ENCODE measurements at regions not wholly inside any gene's neighbourhood (a gene's known extent, or its start where the extent isn't known, plus 50 kb on each side); places are given as distances from the start of the nearest gene placed in this dataset.

- H3K27ac ChIP-seq (ENCODE audit: low read length): no peak overlapping the region
- Mint-ChIP-seq H3K9me3 (no peaks in the 10 kb centered on the region), H3K27ac (no peak overlapping the region), H3K27me3 (ENCODE audit: low read depth in 2 of 2) (peaks cover 25 to 41% of the 10 kb centered on the region in 2 donors), H3K4me3 (no peak overlapping the region), H3K36me3 (no peaks in the 10 kb centered on the region), H3K4me1 (peaks cover 12 to 13% of the 10 kb centered on the region in 2 donors)
- no peak for DNase-seq
- no peaks in the 10 kb centered on the region for H3K36me3 ChIP-seq (ENCODE audit: control insufficient read depth, insufficient read depth, low read length)
- intact Hi-C loops (cut with micrococcal nuclease): no loop called here
- no peak overlapping the region for H3K4me3 ChIP-seq (ENCODE audit: low read length)
- 80% methylated on average over 1 of the region's 3 CpGs for WGBS (ENCODE audit: insufficient coverage)
- no peak for ATAC-seq
- H3K4me1 ChIP-seq (ENCODE audit: control insufficient read depth, insufficient read depth, low read length): peaks cover 16% of the 10 kb centered on the region
- TF ChIP-seq, protein P1, sequence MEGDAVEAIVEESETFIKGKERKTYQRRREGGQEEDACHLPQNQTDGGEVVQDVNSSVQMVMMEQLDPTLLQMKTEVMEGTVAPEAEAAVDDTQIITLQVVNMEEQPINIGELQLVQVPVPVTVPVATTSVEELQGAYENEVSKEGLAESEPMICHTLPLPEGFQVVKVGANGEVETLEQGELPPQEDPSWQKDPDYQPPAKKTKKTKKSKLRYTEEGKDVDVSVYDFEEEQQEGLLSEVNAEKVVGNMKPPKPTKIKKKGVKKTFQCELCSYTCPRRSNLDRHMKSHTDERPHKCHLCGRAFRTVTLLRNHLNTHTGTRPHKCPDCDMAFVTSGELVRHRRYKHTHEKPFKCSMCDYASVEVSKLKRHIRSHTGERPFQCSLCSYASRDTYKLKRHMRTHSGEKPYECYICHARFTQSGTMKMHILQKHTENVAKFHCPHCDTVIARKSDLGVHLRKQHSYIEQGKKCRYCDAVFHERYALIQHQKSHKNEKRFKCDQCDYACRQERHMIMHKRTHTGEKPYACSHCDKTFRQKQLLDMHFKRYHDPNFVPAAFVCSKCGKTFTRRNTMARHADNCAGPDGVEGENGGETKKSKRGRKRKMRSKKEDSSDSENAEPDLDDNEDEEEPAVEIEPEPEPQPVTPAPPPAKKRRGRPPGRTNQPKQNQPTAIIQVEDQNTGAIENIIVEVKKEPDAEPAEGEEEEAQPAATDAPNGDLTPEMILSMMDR (IDR thresholded peaks at IDR 0.05): no peak
- H3K27me3 ChIP-seq (ENCODE audit: control insufficient read depth, insufficient read depth, low read length): no peaks in the 10 kb centered on the region
- no peaks in the 10 kb centered on the region for H3K9me3 ChIP-seq (ENCODE audit: control insufficient read depth, insufficient read depth, low read length)
Observed at GRCh38 chr3:72451841-72452240, 396.4 kb downstream of the SHQ1 start.

DNA sequence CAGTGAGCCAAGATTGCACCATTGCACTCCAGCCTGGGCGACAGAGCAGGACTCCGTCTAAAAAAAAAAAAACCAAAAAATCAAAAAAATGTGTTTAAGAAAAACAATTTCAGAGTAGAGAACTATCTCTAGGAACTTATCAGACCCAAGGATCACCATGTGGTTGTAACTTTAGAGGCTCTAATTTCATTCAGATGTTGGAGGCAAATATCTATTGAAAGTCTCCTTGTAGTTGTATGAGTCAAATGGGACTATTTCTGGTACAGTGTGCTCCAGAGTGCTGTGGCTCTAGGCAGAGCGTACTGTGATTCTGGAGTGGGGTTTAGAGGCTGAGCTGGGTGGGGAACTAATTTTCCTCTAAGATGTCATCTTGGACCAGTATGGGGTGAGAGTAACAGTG lies 398.7 kb downstream of the SHQ1 start:
- H3K27ac Mint-ChIP-seq: no peak overlapping the region
- Histone ChIP-seq H3K27ac (ENCODE audit: low read length) (no peak overlapping the region), H3K4me1 (ENCODE audit: control insufficient read depth, insufficient read depth, low read length) (peaks cover 7% of the 10 kb centered on the region), H3K27me3 (ENCODE audit: control insufficient read depth, insufficient read depth, low read length) (no peaks in the 10 kb centered on the region), H3K9me3 (ENCODE audit: control insufficient read depth, insufficient read depth, low read length) (no peaks in the 10 kb centered on the region), H3K4me3 (ENCODE audit: low read length) (no peak overlapping the region), H3K36me3 (ENCODE audit: control insufficient read depth, insufficient read depth, low read length) (no peaks in the 10 kb centered on the region)
- H3K27me3 Mint-ChIP-seq (ENCODE audit: low read depth in 2 of 2): peaks cover 25 to 41% of the 10 kb centered on the region in 2 donors
- no peaks in the 10 kb centered on the region for H3K36me3 Mint-ChIP-seq
- TF ChIP-seq, protein P1 (IDR thresholded peaks at IDR 0.05): no peak
- DNase-seq: no peak
- ATAC-seq: no peak
- H3K9me3 Mint-ChIP-seq: no peaks in the 10 kb centered on the region
- 100% methylated on average over 1 of the region's 3 CpGs for WGBS (ENCODE audit: insufficient coverage)
- no peak overlapping the region for H3K4me3 Mint-ChIP-seq
- H3K4me1 Mint-ChIP-seq: peaks cover 18 to 19% of the 10 kb centered on the region in 2 donors
- intact Hi-C loops (cut with micrococcal nuclease): loop anchor here (5.0 to 10.0 kb wide), 3 partner anchors 72 to 725 kb away; partner anchors contain the start of genes EIF4E3 and PPP4R2

DNA sequence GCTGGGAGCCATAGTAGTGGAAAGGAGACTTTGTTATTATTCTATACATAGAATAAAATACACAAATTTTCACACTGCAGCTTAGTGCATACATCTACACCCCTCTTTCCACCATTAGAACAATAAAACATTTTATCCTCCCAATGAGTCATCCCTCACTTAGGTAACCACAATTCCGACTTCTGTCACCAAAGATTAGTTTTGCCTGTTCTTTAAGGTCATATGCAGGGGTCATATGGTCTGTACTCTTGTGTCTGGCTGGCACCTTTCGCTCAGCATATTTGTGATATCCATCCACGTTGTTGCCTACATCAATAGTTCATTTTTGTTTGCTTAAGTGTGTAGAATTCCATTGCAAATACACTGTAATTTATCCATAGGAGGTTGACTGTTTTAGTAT lies 399.4 kb downstream of the SHQ1 start:
- H3K4me3 Mint-ChIP-seq: peak overlapping the region; percentile 35
- intact Hi-C loops (cut with micrococcal nuclease): loop anchor here (5.0 to 10.0 kb wide), 3 partner anchors 72 to 724 kb away; partner anchors contain the start of genes EIF4E3 and PPP4R2
- Histone ChIP-seq H3K4me1 (ENCODE audit: control insufficient read depth, insufficient read depth, low read length) (peaks cover 7% of the 10 kb centered on the region), H3K9me3 (ENCODE audit: control insufficient read depth, insufficient read depth, low read length) (no peaks in the 10 kb centered on the region), H3K4me3 (ENCODE audit: low read length) (no peak overlapping the region), H3K27me3 (ENCODE audit: control insufficient read depth, insufficient read depth, low read length) (no peaks in the 10 kb centered on the region), H3K27ac (ENCODE audit: low read length) (no peak overlapping the region), H3K36me3 (ENCODE audit: control insufficient read depth, insufficient read depth, low read length) (no peaks in the 10 kb centered on the region)
- no peak overlapping the region for H3K27ac Mint-ChIP-seq
- DNase-seq: no peak
- H3K36me3 Mint-ChIP-seq: no peaks in the 10 kb centered on the region
- TF ChIP-seq, protein P1 (IDR thresholded peaks at IDR 0.05): no peak
- H3K27me3 Mint-ChIP-seq (ENCODE audit: low read depth in 2 of 2): peaks cover 25 to 41% of the 10 kb centered on the region in 2 donors
- H3K4me1 Mint-ChIP-seq: peaks cover 25 to 26% of the 10 kb centered on the region in 2 donors
- H3K9me3 Mint-ChIP-seq: no peaks in the 10 kb centered on the region
- 89% methylated on average over 3 of the region's 3 CpGs for WGBS (ENCODE audit: insufficient coverage)
- ATAC-seq: no peak

DNA sequence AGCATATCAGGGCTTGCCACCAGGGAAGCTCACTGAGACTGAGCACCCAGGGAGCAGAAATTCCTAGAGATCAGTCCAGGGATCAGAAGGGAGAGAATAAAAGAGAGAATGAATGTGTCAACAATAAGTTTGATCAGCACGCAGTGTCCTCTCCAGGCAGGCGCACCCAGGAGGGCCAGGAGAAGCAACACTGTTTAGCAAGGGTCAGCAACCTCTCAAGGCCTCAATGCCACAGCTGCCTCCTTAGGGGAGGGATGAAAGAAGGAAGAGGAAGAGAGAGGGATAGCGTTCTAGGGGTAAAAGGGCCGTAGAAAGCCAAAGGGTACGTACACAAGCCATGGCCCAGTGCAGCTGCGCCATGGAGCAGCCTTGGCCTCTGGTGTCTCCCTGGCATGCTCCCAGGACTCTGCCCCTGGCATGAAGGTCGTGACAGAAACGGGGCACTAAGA lies 399.8 kb downstream of the SHQ1 start:
- Mint-ChIP-seq H3K9me3 (no peaks in the 10 kb centered on the region), H3K4me3 (no peak overlapping the region), H3K4me1 (peaks cover 30 to 31% of the 10 kb centered on the region in 2 donors), H3K27me3 (ENCODE audit: low read depth in 2 of 2) (peaks cover 25 to 39% of the 10 kb centered on the region in 2 donors), H3K27ac (peak overlapping the region in 1 of 2 donors; percentile 62), H3K36me3 (no peaks in the 10 kb centered on the region)
- ATAC-seq (no peak), DNase-seq (no peak)
- TF ChIP-seq, protein P1 (IDR thresholded peaks at IDR 0.05): no peak
- 93% methylated on average over 8 of the region's 8 CpGs for WGBS (ENCODE audit: insufficient coverage)
- no peak overlapping the region for H3K27ac ChIP-seq (ENCODE audit: low read length)
- intact Hi-C loops (cut with micrococcal nuclease): loop anchor here (5.0 to 10.0 kb wide), 3 partner anchors 71 to 724 kb away; partner anchors contain the start of genes EIF4E3 and PPP4R2
- H3K4me3 ChIP-seq (ENCODE audit: low read length): no peak overlapping the region
- peaks cover 7% of the 10 kb centered on the region for H3K4me1 ChIP-seq (ENCODE audit: control insufficient read depth, insufficient read depth, low read length)
- no peaks in the 10 kb centered on the region for H3K9me3 ChIP-seq (ENCODE audit: control insufficient read depth, insufficient read depth, low read length)
- no peaks in the 10 kb centered on the region for H3K36me3 ChIP-seq (ENCODE audit: control insufficient read depth, insufficient read depth, low read length)
- H3K27me3 ChIP-seq (ENCODE audit: control insufficient read depth, insufficient read depth, low read length): no peaks in the 10 kb centered on the region
